ENCODE measurements at regions not wholly inside any gene's neighbourhood (a gene's known extent, or its start where the extent isn't known, plus 50 kb on each side); places are given as distances from the start of the nearest gene placed in this dataset.

DNA sequence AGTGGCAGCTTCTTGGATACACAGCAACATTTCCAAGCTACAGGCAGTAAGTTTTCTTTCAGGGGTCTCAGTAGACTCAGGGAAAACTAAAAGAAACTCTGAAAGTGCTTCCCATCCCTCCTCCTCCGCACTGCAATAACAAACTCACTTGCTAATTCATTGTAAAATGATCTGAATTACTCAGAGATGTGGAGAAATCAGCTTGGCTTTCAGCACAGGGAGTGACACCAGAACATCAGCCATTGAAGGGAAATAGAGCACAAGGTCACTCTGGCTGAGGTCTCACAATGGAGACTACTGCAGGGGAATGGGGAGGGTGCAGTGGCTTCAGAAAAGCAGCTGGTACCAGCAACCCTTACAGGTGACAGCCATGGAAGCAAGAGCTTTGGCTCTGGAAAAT, 137.3 kb upstream of the SERP2 start:
- no peak overlapping the region for H3K4me3 Mint-ChIP-seq
- ATAC-seq (replicated peaks in 1 of 2): no peak

GRCh38 chr13:44236801-44237207, 136.8 kb upstream of the SERP2 start:
- no peak overlapping the region for H3K4me3 Mint-ChIP-seq
- DNase-seq: no peak
- no peak overlapping the region for H3K27ac Mint-ChIP-seq
- peaks cover 31% of the 10 kb centered on the region for H3K4me1 Mint-ChIP-seq (ENCODE audit: low read depth)
- H3K27me3 Mint-ChIP-seq (ENCODE audit: low read depth): peaks cover 23% of the 10 kb centered on the region
- ATAC-seq (replicated peaks in 1 of 2): no peak
- H3K36me3 Mint-ChIP-seq (ENCODE audit: insufficient read depth in 2 of 2): no peaks in the 10 kb centered on the region
- no peaks in the 10 kb centered on the region for H3K9me3 Mint-ChIP-seq

More for the DNA sequence above, 137.3 kb upstream of the SERP2 start:
- DNase-seq: no peak
- H3K4me1 Mint-ChIP-seq (ENCODE audit: low read depth): peaks cover 33% of the 10 kb centered on the region
- peaks cover 23% of the 10 kb centered on the region for H3K27me3 Mint-ChIP-seq (ENCODE audit: low read depth)
- H3K9me3 Mint-ChIP-seq: no peaks in the 10 kb centered on the region
- no peaks in the 10 kb centered on the region for H3K36me3 Mint-ChIP-seq (ENCODE audit: insufficient read depth in 2 of 2)
- no peak overlapping the region for H3K27ac Mint-ChIP-seq

DNA sequence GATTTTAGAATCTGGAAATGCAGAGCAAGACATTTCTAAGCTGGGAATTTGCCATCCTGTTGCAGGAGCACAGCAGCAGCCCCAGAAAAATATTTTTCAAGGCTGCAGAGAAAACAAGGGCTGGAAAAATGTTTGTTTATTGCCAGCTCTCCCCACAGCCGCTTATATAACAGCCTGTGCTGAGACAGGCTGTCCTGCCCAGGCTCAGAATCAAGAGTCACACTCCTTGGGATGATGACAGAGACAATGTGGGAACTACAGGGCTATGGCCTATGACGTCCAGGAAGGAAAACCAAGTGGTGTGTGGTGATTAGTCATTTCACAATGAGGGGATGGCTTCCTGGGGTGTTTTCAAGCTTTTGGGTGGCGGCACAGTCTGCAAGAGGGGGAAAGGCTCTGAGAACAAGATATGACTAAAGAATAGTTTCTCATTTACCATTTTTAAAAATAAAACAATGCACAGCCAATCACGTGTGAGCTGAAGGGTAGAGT, 136.3 kb upstream of the SERP2 start:
- H3K36me3 Mint-ChIP-seq (ENCODE audit: insufficient read depth in 2 of 2): no peaks in the 10 kb centered on the region
- H3K9me3 Mint-ChIP-seq: no peaks in the 10 kb centered on the region
- peak; percentile 39 to 56 for DNase-seq
- H3K27me3 Mint-ChIP-seq (ENCODE audit: low read depth): peaks cover 23% of the 10 kb centered on the region
- ATAC-seq (replicated peaks in 1 of 2): peak; percentile 85 to 93
- H3K4me1 Mint-ChIP-seq (ENCODE audit: low read depth): peaks cover 26% of the 10 kb centered on the region
- H3K4me3 Mint-ChIP-seq: peak overlapping the region in 1 of 2 donors; percentile 30
- no peak overlapping the region for H3K27ac Mint-ChIP-seq

GRCh38 chr13:44237881-44238421, 135.7 kb upstream of the SERP2 start:
- Mint-ChIP-seq H3K4me1 (ENCODE audit: low read depth) (peaks cover 29% of the 10 kb centered on the region), H3K9me3 (no peaks in the 10 kb centered on the region), H3K27ac (no peak overlapping the region), H3K4me3 (peak overlapping the region in 1 of 2 donors; percentile 30), H3K27me3 (ENCODE audit: low read depth) (peaks cover 24% of the 10 kb centered on the region), H3K36me3 (ENCODE audit: insufficient read depth in 2 of 2) (no peaks in the 10 kb centered on the region)
- ATAC-seq (replicated peaks in 1 of 2): peak in 1 of 2 donors; percentile 10
- no peak for DNase-seq

DNA sequence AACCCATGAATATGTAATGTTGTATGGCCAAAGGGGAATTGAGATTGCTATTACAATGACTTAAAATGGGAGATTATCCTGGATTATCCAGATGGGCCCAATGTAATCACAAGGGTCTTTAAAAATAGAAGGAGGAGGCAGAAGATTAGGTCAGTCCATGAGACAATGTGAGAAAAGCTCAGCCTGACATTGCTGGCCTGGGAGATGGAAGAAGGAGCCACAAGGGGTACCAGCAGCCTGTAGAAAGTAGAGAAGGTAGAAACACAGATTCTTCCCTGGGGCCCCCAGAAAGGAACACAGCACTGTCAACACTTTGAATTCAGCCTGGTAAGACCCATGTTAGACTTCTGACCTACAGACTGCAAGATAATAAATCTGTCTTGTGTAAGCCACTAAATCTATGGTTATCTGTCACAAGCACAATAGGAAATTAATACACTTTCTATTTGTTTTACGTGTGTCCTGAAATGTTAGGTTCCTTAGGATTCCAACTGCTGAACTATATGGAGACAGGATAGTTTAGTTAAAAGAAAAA, 132.9 kb upstream of the SERP2 start:
- no peaks in the 10 kb centered on the region for H3K36me3 Mint-ChIP-seq (ENCODE audit: insufficient read depth in 2 of 2)
- no peak overlapping the region for H3K27ac Mint-ChIP-seq

GRCh38 chr13:44241638-44242037, 132.0 kb upstream of the SERP2 start:
- Mint-ChIP-seq H3K27ac (no peak overlapping the region), H3K4me3 (no peak overlapping the region), H3K27me3 (ENCODE audit: low read depth) (peaks cover 14% of the 10 kb centered on the region), H3K4me1 (ENCODE audit: low read depth) (peaks cover 35% of the 10 kb centered on the region), H3K36me3 (ENCODE audit: insufficient read depth in 2 of 2) (no peaks in the 10 kb centered on the region), H3K9me3 (no peaks in the 10 kb centered on the region)
- DNase-seq (no peak), ATAC-seq (replicated peaks in 1 of 2) (no peak)

More for the DNA sequence above, 132.9 kb upstream of the SERP2 start:
- H3K9me3 Mint-ChIP-seq: no peaks in the 10 kb centered on the region
- ATAC-seq (replicated peaks in 1 of 2) (no peak), DNase-seq (no peak)
- H3K4me1 Mint-ChIP-seq (ENCODE audit: low read depth): peaks cover 39% of the 10 kb centered on the region
- peaks cover 21% of the 10 kb centered on the region for H3K27me3 Mint-ChIP-seq (ENCODE audit: low read depth)
- no peak overlapping the region for H3K4me3 Mint-ChIP-seq

GRCh38 chr13:44242766-44243165, 130.9 kb upstream of the SERP2 start:
- Mint-ChIP-seq H3K4me1 (ENCODE audit: low read depth) (peaks cover 24% of the 10 kb centered on the region), H3K36me3 (ENCODE audit: insufficient read depth in 2 of 2) (no peaks in the 10 kb centered on the region), H3K27ac (no peak overlapping the region), H3K9me3 (no peaks in the 10 kb centered on the region), H3K4me3 (no peak overlapping the region), H3K27me3 (ENCODE audit: low read depth) (peaks cover 13% of the 10 kb centered on the region)
- ATAC-seq (replicated peaks in 1 of 2) (no peak), DNase-seq (no peak)

- no peaks in the 10 kb centered on the region for H3K36me3 Mint-ChIP-seq (ENCODE audit: insufficient read depth in 2 of 2)
- H3K4me1 Mint-ChIP-seq (ENCODE audit: low read depth): peaks cover 18% of the 10 kb centered on the region
- peaks cover 13% of the 10 kb centered on the region for H3K27me3 Mint-ChIP-seq (ENCODE audit: low read depth)
- ATAC-seq (replicated peaks in 1 of 2) (peak; percentile 92 to 98), DNase-seq (peak; percentile 46 to 67)
- H3K9me3 Mint-ChIP-seq: no peaks in the 10 kb centered on the region
- no peak overlapping the region for H3K27ac Mint-ChIP-seq
- H3K4me3 Mint-ChIP-seq: no peak overlapping the region
These were observed 130.3 kb upstream of the SERP2 start for GRCh38 chr13:44243198-44243857.

DNA sequence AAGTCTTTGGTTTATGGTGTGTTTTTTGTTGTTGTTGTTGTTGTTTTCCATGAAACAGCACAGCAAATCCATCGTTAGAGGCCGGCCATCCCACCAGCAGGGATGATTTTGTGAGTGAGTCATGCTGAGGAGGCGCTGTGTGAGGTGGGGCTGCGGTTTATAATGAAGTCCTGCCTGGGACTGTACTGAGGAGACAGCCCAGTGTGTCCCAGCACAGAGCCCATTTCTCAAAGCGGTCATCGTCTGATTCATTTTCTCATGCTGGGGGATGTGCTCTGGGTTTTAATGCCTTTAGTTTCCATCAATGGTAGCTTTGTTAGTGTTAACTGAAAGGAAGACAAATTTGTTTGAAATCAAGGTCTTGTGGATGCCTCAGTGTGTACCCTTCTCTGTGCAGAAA, 129.3 kb upstream of the SERP2 start:
- H3K27ac Mint-ChIP-seq: no peak overlapping the region
- no peaks in the 10 kb centered on the region for H3K9me3 Mint-ChIP-seq
- peaks cover 16% of the 10 kb centered on the region for H3K4me1 Mint-ChIP-seq (ENCODE audit: low read depth)
- DNase-seq (no peak), ATAC-seq (replicated peaks in 1 of 2) (no peak)
- no peaks in the 10 kb centered on the region for H3K36me3 Mint-ChIP-seq (ENCODE audit: insufficient read depth in 2 of 2)
- no peak overlapping the region for H3K4me3 Mint-ChIP-seq
- peaks cover 13% of the 10 kb centered on the region for H3K27me3 Mint-ChIP-seq (ENCODE audit: low read depth)

DNA sequence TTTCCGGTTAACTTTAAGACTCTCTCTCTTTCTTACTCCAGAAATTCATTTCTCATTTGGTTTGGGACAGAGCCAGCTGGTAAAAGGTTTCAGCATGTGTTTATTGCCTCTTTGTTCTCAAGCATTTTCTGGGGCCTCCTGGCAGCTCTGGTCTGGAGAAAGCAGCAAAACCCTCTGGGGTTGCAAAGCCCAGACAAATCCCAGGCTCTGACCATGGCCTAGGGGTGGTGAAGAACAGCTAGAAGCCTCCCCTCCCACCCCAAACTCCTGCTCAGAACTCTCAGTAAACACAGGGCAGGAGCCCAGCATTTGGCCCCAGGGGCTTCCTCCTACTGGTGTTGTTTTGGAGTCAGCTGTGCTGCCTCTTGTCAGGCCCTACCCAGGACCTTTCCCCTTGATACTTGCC, 124.2 kb upstream of the SERP2 start:
- Mint-ChIP-seq H3K4me1 (ENCODE audit: low read depth) (no peaks in the 10 kb centered on the region), H3K4me3 (no peak overlapping the region), H3K9me3 (no peaks in the 10 kb centered on the region), H3K36me3 (ENCODE audit: insufficient read depth in 2 of 2) (no peaks in the 10 kb centered on the region), H3K27ac (no peak overlapping the region), H3K27me3 (ENCODE audit: low read depth) (no peaks in the 10 kb centered on the region)
- DNase-seq (no peak), ATAC-seq (replicated peaks in 1 of 2) (no peak)

GRCh38 chr13:44252938-44253337, 120.7 kb upstream of the SERP2 start:
- DNase-seq (no peak), ATAC-seq (replicated peaks in 1 of 2) (no peak)
- Mint-ChIP-seq H3K27me3 (ENCODE audit: low read depth) (peaks cover 14% of the 10 kb centered on the region), H3K4me3 (no peak overlapping the region), H3K27ac (no peak overlapping the region), H3K9me3 (no peaks in the 10 kb centered on the region), H3K4me1 (ENCODE audit: low read depth) (no peaks in the 10 kb centered on the region), H3K36me3 (ENCODE audit: insufficient read depth in 2 of 2) (no peaks in the 10 kb centered on the region)

GRCh38 chr13:44255771-44256364, 117.8 kb upstream of the SERP2 start:
- peaks cover 25% of the 10 kb centered on the region for H3K4me1 Mint-ChIP-seq (ENCODE audit: low read depth)
- DNase-seq (no peak), ATAC-seq (replicated peaks in 1 of 2) (no peak)
- peaks cover 17% of the 10 kb centered on the region for H3K27me3 Mint-ChIP-seq (ENCODE audit: low read depth)
- no peaks in the 10 kb centered on the region for H3K36me3 Mint-ChIP-seq (ENCODE audit: insufficient read depth in 2 of 2)
- no peak overlapping the region for H3K27ac Mint-ChIP-seq
- H3K4me3 Mint-ChIP-seq: no peak overlapping the region
- H3K9me3 Mint-ChIP-seq: no peaks in the 10 kb centered on the region

- Mint-ChIP-seq H3K4me1 (ENCODE audit: low read depth) (peaks cover 25% of the 10 kb centered on the region), H3K36me3 (ENCODE audit: insufficient read depth in 2 of 2) (no peaks in the 10 kb centered on the region), H3K9me3 (no peaks in the 10 kb centered on the region), H3K27me3 (ENCODE audit: low read depth) (peaks cover 24% of the 10 kb centered on the region), H3K27ac (no peak overlapping the region), H3K4me3 (no peak overlapping the region)
- ATAC-seq (replicated peaks in 1 of 2): no peak
- DNase-seq: no peak
These were observed 115.8 kb upstream of the SERP2 start for GRCh38 chr13:44257796-44258195.
